Peyer's patch (tissue), 4 donors: ENCODE measurements at regions not wholly inside any gene's neighbourhood (a gene's known extent, or its start where the extent isn't known, plus 50 kb on each side); places are given as distances from the start of the nearest gene placed in this dataset.
"Not testable (repeated sequence)": the region's sequence is repeated elsewhere in the genome, so short reads cannot be mapped to it uniquely, and the experiment has no call there.

Source experiments
- DNase-seq, 3 donors: peaks; one replicate each; pipeline ENCODE4 v3.0.0-alpha.2; 2017 to 2019
- H3K27ac ChIP-seq, 4 donors: fragments of 200-600 bp; sonication (generic); one replicate each; pipeline ENCODE4 v1.5.1; 2016 to 2019
- H3K27me3 ChIP-seq, 2 donors: fragments of 200-600 bp; sonication (generic); one replicate each; pipeline ENCODE4 v1.5.1; 2019
- H3K36me3 ChIP-seq, 3 donors: fragments of 200-600 bp; sonication (generic); one replicate each; pipeline ENCODE4 v1.5.1; 2016 to 2019
- H3K4me1 ChIP-seq, 4 donors: fragments of 200-600 bp; sonication (generic); one replicate each; pipeline ENCODE4 v1.5.1; 2016 to 2019
- H3K4me3 ChIP-seq, 4 donors: fragments of 200-600 bp; sonication (generic); 1 replicate in 3 of 4; 2 replicates in 1 of 4; pipeline ENCODE4 v1.5.1; 2016 to 2019; ENCODE audit warnings: mild to moderate bottlenecking in 1 of 4
- H3K9me3 ChIP-seq, 4 donors: fragments of 200-600 bp; sonication (generic); one replicate each; pipeline ENCODE4 v1.5.1; 2016 to 2019; ENCODE audit warnings: mild to moderate bottlenecking in 1 of 4
- CTCF ChIP-seq, 6 experiments: fragments of 450-650 bp in 4 of 6; fragments of 200-600 bp in 2 of 6; sonication (generic) in 1 of 6; IDR thresholded peaks; one replicate each; pipeline ENCODE4 v1.5.1; 2017 to 2019; ENCODE audit warnings: antibody characterized with exemption in 6 of 6, mild to moderate bottlenecking in 3 of 6, moderate library complexity in 1 of 6
- POLR2A ChIP-seq, 2 donors: fragments of 450-650 bp; IDR thresholded peaks; one replicate each; pipeline ENCODE4 v1.5.1; 2017; ENCODE audit warnings: antibody characterized with exemption in 2 of 2, mild to moderate bottlenecking in 2 of 2, moderate library complexity in 2 of 2

GRCh38 chr19:28318469-28319179 is 894.3 kb downstream of the UQCRFS1 start:
- Histone ChIP-seq H3K4me3 (no peak overlapping the region), H3K36me3 (no peaks in the 10 kb centered on the region), H3K27ac (no peak overlapping the region), H3K4me1 (no peaks in the 10 kb centered on the region), H3K9me3 (no peaks in the 10 kb centered on the region), H3K27me3 (no peaks in the 10 kb centered on the region)
- TF ChIP-seq POLR2A (IDR thresholded peaks at IDR 0.05), result no peak
- no peak for TF ChIP-seq CTCF (IDR thresholded peaks at IDR 0.05)
- DNase-seq, result no peak

GRCh38 chr19:28316464-28316863 is 896.5 kb downstream of the UQCRFS1 start:
- Histone ChIP-seq H3K36me3 (no peaks in the 10 kb centered on the region), H3K4me1 (no peaks in the 10 kb centered on the region), H3K27ac (no peak overlapping the region), H3K9me3 (no peaks in the 10 kb centered on the region), H3K27me3 (no peaks in the 10 kb centered on the region), H3K4me3 (no peak overlapping the region)
- TF ChIP-seq CTCF (IDR thresholded peaks at IDR 0.05), result no peak
- TF ChIP-seq POLR2A (IDR thresholded peaks at IDR 0.05), result no peak
- DNase-seq, result no peak

- H3K27ac ChIP-seq, result no peak overlapping the region
- H3K4me3 ChIP-seq, result no peak overlapping the region
- H3K36me3 ChIP-seq, result no peaks in the 10 kb centered on the region
- H3K27me3 ChIP-seq, result no peaks in the 10 kb centered on the region
- DNase-seq, result no peak
- TF ChIP-seq POLR2A (IDR thresholded peaks at IDR 0.05), result no peak
- TF ChIP-seq CTCF (IDR thresholded peaks at IDR 0.05), result no peak
- no peaks in the 10 kb centered on the region for H3K9me3 ChIP-seq
- no peaks in the 10 kb centered on the region for H3K4me1 ChIP-seq
These were observed 898.2 kb downstream of the UQCRFS1 start for GRCh38 chr19:28314756-28315155.

- no peaks in the 10 kb centered on the region for H3K4me1 ChIP-seq
- H3K9me3 ChIP-seq, result no peaks in the 10 kb centered on the region
- no peak for TF ChIP-seq CTCF (IDR thresholded peaks at IDR 0.05)
- TF ChIP-seq POLR2A (IDR thresholded peaks at IDR 0.05), result no peak
- DNase-seq, result no peak
- no peak overlapping the region for H3K27ac ChIP-seq
- H3K27me3 ChIP-seq, result no peaks in the 10 kb centered on the region
- H3K36me3 ChIP-seq, result no peaks in the 10 kb centered on the region
- H3K4me3 ChIP-seq, result no peak overlapping the region
These were observed 898.7 kb downstream of the UQCRFS1 start for GRCh38 chr19:28314287-28314686.

- DNase-seq, result no peak
- Histone ChIP-seq H3K27me3 (no peaks in the 10 kb centered on the region), H3K27ac (no peak overlapping the region), H3K36me3 (no peaks in the 10 kb centered on the region), H3K4me3 (no peak overlapping the region), H3K9me3 (no peaks in the 10 kb centered on the region), H3K4me1 (no peaks in the 10 kb centered on the region)
- no peak for TF ChIP-seq POLR2A (IDR thresholded peaks at IDR 0.05)
- TF ChIP-seq CTCF (IDR thresholded peaks at IDR 0.05), result no peak
These were observed 899.3 kb downstream of the UQCRFS1 start for GRCh38 chr19:28313633-28314032.

- no peaks in the 10 kb centered on the region for H3K27me3 ChIP-seq
These were observed 900.7 kb downstream of the UQCRFS1 start for GRCh38 chr19:28312269-28312668.

GRCh38 chr19:28310829-28311228 is 902.1 kb downstream of the UQCRFS1 start:
- not testable (repeated sequence) for H3K36me3 ChIP-seq, H3K27ac ChIP-seq, H3K27me3 ChIP-seq, H3K4me3 ChIP-seq, DNase-seq, H3K9me3 ChIP-seq, H3K4me1 ChIP-seq

More at GRCh38 chr19:28312269-28312668, 900.7 kb downstream of the UQCRFS1 start:
- Histone ChIP-seq H3K4me1 (no peaks in the 10 kb centered on the region), H3K36me3 (no peaks in the 10 kb centered on the region), H3K9me3 (no peaks in the 10 kb centered on the region), H3K27ac (no peak overlapping the region), H3K4me3 (no peak overlapping the region)
- TF ChIP-seq POLR2A (IDR thresholded peaks at IDR 0.05) (no peak), CTCF (IDR thresholded peaks at IDR 0.05) (no peak)
- no peak for DNase-seq
